NCI-H2196 treated with DMSO at 0.1 percent for 48 hours (cell line): ENCODE measurements at regions not wholly inside any gene's neighbourhood (a gene's known extent, or its start where the extent isn't known, plus 50 kb on each side); places are given as distances from the start of the nearest gene placed in this dataset.

Source experiments
- DNase-seq: peaks from one replicate; lab custom pipeline; 2025; ENCODE audit not compliant: unreplicated experiment; lab: John Stamatoyannopoulos, UW

- no peak for DNase-seq
Observed at GRCh38 chr5:103354446-103354845, 95.9 kb downstream of the MACIR start.

- DNase-seq: no peak
Observed at GRCh38 chr5:103353581-103353980, 95.0 kb downstream of the MACIR start.

- no peak for DNase-seq
Observed at GRCh38 chr5:103347716-103348423, 89.3 kb downstream of the MACIR start.

- no peak for DNase-seq
Observed at GRCh38 chr5:103346162-103346748, 87.7 kb downstream of the MACIR start.

GRCh38 chr5:103345461-103345860 is 86.9 kb downstream of the MACIR start:
- no peak for DNase-seq

GRCh38 chr5:103340717-103341388 is 82.3 kb downstream of the MACIR start:
- DNase-seq: no peak

GRCh38 chr5:103340132-103340531 is 81.6 kb downstream of the MACIR start:
- DNase-seq: no peak

GRCh38 chr5:103336941-103337340 is 78.4 kb downstream of the MACIR start:
- no peak for DNase-seq

- DNase-seq: no peak
Observed at GRCh38 chr5:103333376-103333775, 74.8 kb downstream of the MACIR start.

GRCh38 chr5:103330875-103331274 is 72.3 kb downstream of the MACIR start:
- DNase-seq: no peak
